ENCODE measurements at regions not wholly inside any gene's neighbourhood (a gene's known extent, or its start where the extent isn't known, plus 50 kb on each side); places are given as distances from the start of the nearest gene placed in this dataset.

- Histone ChIP-seq H3K27me3 (ENCODE audit: control insufficient read depth in 1 of 2, insufficient read depth in 2 of 2, low read length in 2 of 2) (no peaks in the 10 kb centered on the region), H3K27ac (ENCODE audit: low read depth in 2 of 2, low read length in 1 of 2) (no peak overlapping the region), H3K4me3 (ENCODE audit: low read depth in 1 of 2, low read length in 2 of 2) (no peak overlapping the region), H3K4me1 (ENCODE audit: control insufficient read depth in 2 of 2, insufficient read depth in 2 of 2, low read length in 1 of 2) (no peaks in the 10 kb centered on the region), H3K9me3 (ENCODE audit: control insufficient read depth in 2 of 2, insufficient read depth in 1 of 2, low read depth in 1 of 2, low read length in 1 of 2) (no peaks in the 10 kb centered on the region), H3K36me3 (ENCODE audit: control insufficient read depth in 2 of 2, insufficient read depth in 2 of 2, low read length in 1 of 2) (no peaks in the 10 kb centered on the region)
- WGBS, 2 donors, result 61 to 78% methylated on average over 9 of the region's 9 CpGs
These were observed 632.9 kb upstream of the CADM1 start for GRCh38 chr11:116136987-116137674.

GRCh38 chr11:116135891-116136290, 631.7 kb upstream of the CADM1 start:
- no peaks in the 10 kb centered on the region for H3K9me3 ChIP-seq (ENCODE audit: control insufficient read depth in 2 of 2, insufficient read depth in 1 of 2, low read depth in 1 of 2, low read length in 1 of 2)
- no peak overlapping the region for H3K4me3 ChIP-seq (ENCODE audit: low read depth in 1 of 2, low read length in 2 of 2)
- H3K36me3 ChIP-seq (ENCODE audit: control insufficient read depth in 2 of 2, insufficient read depth in 2 of 2, low read length in 1 of 2), result no peaks in the 10 kb centered on the region
- H3K27ac ChIP-seq (ENCODE audit: low read depth in 2 of 2, low read length in 1 of 2), result no peak overlapping the region
- no peaks in the 10 kb centered on the region for H3K27me3 ChIP-seq (ENCODE audit: control insufficient read depth in 1 of 2, insufficient read depth in 2 of 2, low read length in 2 of 2)
- H3K4me1 ChIP-seq (ENCODE audit: control insufficient read depth in 2 of 2, insufficient read depth in 2 of 2, low read length in 1 of 2), result no peaks in the 10 kb centered on the region
- WGBS, 2 donors, result 71 to 81% methylated on average over 2 of the region's 2 CpGs

GRCh38 chr11:116134450-116134849, 630.2 kb upstream of the CADM1 start:
- no peaks in the 10 kb centered on the region for H3K4me1 ChIP-seq (ENCODE audit: control insufficient read depth in 2 of 2, insufficient read depth in 2 of 2, low read length in 1 of 2)
- no peaks in the 10 kb centered on the region for H3K9me3 ChIP-seq (ENCODE audit: control insufficient read depth in 2 of 2, insufficient read depth in 1 of 2, low read depth in 1 of 2, low read length in 1 of 2)
- no peaks in the 10 kb centered on the region for H3K36me3 ChIP-seq (ENCODE audit: control insufficient read depth in 2 of 2, insufficient read depth in 2 of 2, low read length in 1 of 2)
- H3K4me3 ChIP-seq (ENCODE audit: low read depth in 1 of 2, low read length in 2 of 2), result no peak overlapping the region
- WGBS, 2 donors, result 97 to 100% methylated on average over 1 of the region's 1 CpG
- H3K27me3 ChIP-seq (ENCODE audit: control insufficient read depth in 1 of 2, insufficient read depth in 2 of 2, low read length in 2 of 2), result no peaks in the 10 kb centered on the region
- no peak overlapping the region for H3K27ac ChIP-seq (ENCODE audit: low read depth in 2 of 2, low read length in 1 of 2)

- no peak overlapping the region for H3K4me3 ChIP-seq (ENCODE audit: low read depth in 1 of 2, low read length in 2 of 2)
- H3K27me3 ChIP-seq (ENCODE audit: control insufficient read depth in 1 of 2, insufficient read depth in 2 of 2, low read length in 2 of 2), result no peaks in the 10 kb centered on the region
- H3K4me1 ChIP-seq (ENCODE audit: control insufficient read depth in 2 of 2, insufficient read depth in 2 of 2, low read length in 1 of 2), result no peaks in the 10 kb centered on the region
- H3K36me3 ChIP-seq (ENCODE audit: control insufficient read depth in 2 of 2, insufficient read depth in 2 of 2, low read length in 1 of 2), result no peaks in the 10 kb centered on the region
- H3K9me3 ChIP-seq (ENCODE audit: control insufficient read depth in 2 of 2, insufficient read depth in 1 of 2, low read depth in 1 of 2, low read length in 1 of 2), result no peaks in the 10 kb centered on the region
- no peak overlapping the region for H3K27ac ChIP-seq (ENCODE audit: low read depth in 2 of 2, low read length in 1 of 2)
- WGBS, 2 donors, result 87 to 90% methylated on average over 14 of the region's 14 CpGs
These were observed 628.2 kb upstream of the CADM1 start for GRCh38 chr11:116132273-116132978.

- H3K36me3 ChIP-seq (ENCODE audit: control insufficient read depth in 2 of 2, insufficient read depth in 2 of 2, low read length in 1 of 2), result no peaks in the 10 kb centered on the region
- H3K4me3 ChIP-seq (ENCODE audit: low read depth in 1 of 2, low read length in 2 of 2), result no peak overlapping the region
- H3K27ac ChIP-seq (ENCODE audit: low read depth in 2 of 2, low read length in 1 of 2), result no peak overlapping the region
- H3K4me1 ChIP-seq (ENCODE audit: control insufficient read depth in 2 of 2, insufficient read depth in 2 of 2, low read length in 1 of 2), result no peaks in the 10 kb centered on the region
- H3K9me3 ChIP-seq (ENCODE audit: control insufficient read depth in 2 of 2, insufficient read depth in 1 of 2, low read depth in 1 of 2, low read length in 1 of 2), result no peaks in the 10 kb centered on the region
- no peaks in the 10 kb centered on the region for H3K27me3 ChIP-seq (ENCODE audit: control insufficient read depth in 1 of 2, insufficient read depth in 2 of 2, low read length in 2 of 2)
- WGBS, 2 donors, result 69 to 72% methylated on average over 6 of the region's 6 CpGs
These were observed 625.9 kb upstream of the CADM1 start for GRCh38 chr11:116130122-116130521.

- H3K27ac ChIP-seq (ENCODE audit: low read depth in 2 of 2, low read length in 1 of 2), result no peak overlapping the region
- 90 to 92% methylated on average over 9 of the region's 9 CpGs for WGBS, 2 donors
These were observed 625.2 kb upstream of the CADM1 start for GRCh38 chr11:116129456-116129855.

GRCh38 chr11:116126562-116126961, 622.3 kb upstream of the CADM1 start:
- Histone ChIP-seq H3K27me3 (ENCODE audit: control insufficient read depth in 1 of 2, insufficient read depth in 2 of 2, low read length in 2 of 2) (no peaks in the 10 kb centered on the region), H3K4me1 (ENCODE audit: control insufficient read depth in 2 of 2, insufficient read depth in 2 of 2, low read length in 1 of 2) (no peaks in the 10 kb centered on the region), H3K9me3 (ENCODE audit: control insufficient read depth in 2 of 2, insufficient read depth in 1 of 2, low read depth in 1 of 2, low read length in 1 of 2) (no peaks in the 10 kb centered on the region), H3K27ac (ENCODE audit: low read depth in 2 of 2, low read length in 1 of 2) (no peak overlapping the region), H3K36me3 (ENCODE audit: control insufficient read depth in 2 of 2, insufficient read depth in 2 of 2, low read length in 1 of 2) (no peaks in the 10 kb centered on the region), H3K4me3 (ENCODE audit: low read depth in 1 of 2, low read length in 2 of 2) (no peak overlapping the region)
- 93 to 97% methylated on average over 3 of the region's 3 CpGs for WGBS, 2 donors

More at GRCh38 chr11:116129456-116129855, 625.2 kb upstream of the CADM1 start:
- no peaks in the 10 kb centered on the region for H3K36me3 ChIP-seq (ENCODE audit: control insufficient read depth in 2 of 2, insufficient read depth in 2 of 2, low read length in 1 of 2)
- no peaks in the 10 kb centered on the region for H3K4me1 ChIP-seq (ENCODE audit: control insufficient read depth in 2 of 2, insufficient read depth in 2 of 2, low read length in 1 of 2)
- H3K9me3 ChIP-seq (ENCODE audit: control insufficient read depth in 2 of 2, insufficient read depth in 1 of 2, low read depth in 1 of 2, low read length in 1 of 2), result no peaks in the 10 kb centered on the region
- H3K4me3 ChIP-seq (ENCODE audit: low read depth in 1 of 2, low read length in 2 of 2), result no peak overlapping the region
- H3K27me3 ChIP-seq (ENCODE audit: control insufficient read depth in 1 of 2, insufficient read depth in 2 of 2, low read length in 2 of 2), result no peaks in the 10 kb centered on the region

- Histone ChIP-seq H3K36me3 (ENCODE audit: control insufficient read depth in 2 of 2, insufficient read depth in 2 of 2, low read length in 1 of 2) (no peaks in the 10 kb centered on the region), H3K27ac (ENCODE audit: low read depth in 2 of 2, low read length in 1 of 2) (no peak overlapping the region), H3K4me3 (ENCODE audit: low read depth in 1 of 2, low read length in 2 of 2) (no peak overlapping the region), H3K9me3 (ENCODE audit: control insufficient read depth in 2 of 2, insufficient read depth in 1 of 2, low read depth in 1 of 2, low read length in 1 of 2) (no peaks in the 10 kb centered on the region), H3K4me1 (ENCODE audit: control insufficient read depth in 2 of 2, insufficient read depth in 2 of 2, low read length in 1 of 2) (no peaks in the 10 kb centered on the region), H3K27me3 (ENCODE audit: control insufficient read depth in 1 of 2, insufficient read depth in 2 of 2, low read length in 2 of 2) (no peaks in the 10 kb centered on the region)
- WGBS, 2 donors, result 84 to 93% methylated on average over 9 of the region's 9 CpGs
These were observed 620.9 kb upstream of the CADM1 start for GRCh38 chr11:116124922-116125714.

- Histone ChIP-seq H3K4me1 (ENCODE audit: control insufficient read depth in 2 of 2, insufficient read depth in 2 of 2, low read length in 1 of 2) (no peaks in the 10 kb centered on the region), H3K36me3 (ENCODE audit: control insufficient read depth in 2 of 2, insufficient read depth in 2 of 2, low read length in 1 of 2) (no peaks in the 10 kb centered on the region), H3K4me3 (ENCODE audit: low read depth in 1 of 2, low read length in 2 of 2) (no peak overlapping the region), H3K27me3 (ENCODE audit: control insufficient read depth in 1 of 2, insufficient read depth in 2 of 2, low read length in 2 of 2) (no peaks in the 10 kb centered on the region), H3K9me3 (ENCODE audit: control insufficient read depth in 2 of 2, insufficient read depth in 1 of 2, low read depth in 1 of 2, low read length in 1 of 2) (no peaks in the 10 kb centered on the region), H3K27ac (ENCODE audit: low read depth in 2 of 2, low read length in 1 of 2) (no peak overlapping the region)
- 92% methylated on average over 5 of the region's 5 CpGs for WGBS, 2 donors
These were observed 619.5 kb upstream of the CADM1 start for GRCh38 chr11:116123739-116124138.
